ENCODE measurements at regions not wholly inside any gene's neighbourhood (a gene's known extent, or its start where the extent isn't known, plus 50 kb on each side); places are given as distances from the start of the nearest gene placed in this dataset.

DNA sequence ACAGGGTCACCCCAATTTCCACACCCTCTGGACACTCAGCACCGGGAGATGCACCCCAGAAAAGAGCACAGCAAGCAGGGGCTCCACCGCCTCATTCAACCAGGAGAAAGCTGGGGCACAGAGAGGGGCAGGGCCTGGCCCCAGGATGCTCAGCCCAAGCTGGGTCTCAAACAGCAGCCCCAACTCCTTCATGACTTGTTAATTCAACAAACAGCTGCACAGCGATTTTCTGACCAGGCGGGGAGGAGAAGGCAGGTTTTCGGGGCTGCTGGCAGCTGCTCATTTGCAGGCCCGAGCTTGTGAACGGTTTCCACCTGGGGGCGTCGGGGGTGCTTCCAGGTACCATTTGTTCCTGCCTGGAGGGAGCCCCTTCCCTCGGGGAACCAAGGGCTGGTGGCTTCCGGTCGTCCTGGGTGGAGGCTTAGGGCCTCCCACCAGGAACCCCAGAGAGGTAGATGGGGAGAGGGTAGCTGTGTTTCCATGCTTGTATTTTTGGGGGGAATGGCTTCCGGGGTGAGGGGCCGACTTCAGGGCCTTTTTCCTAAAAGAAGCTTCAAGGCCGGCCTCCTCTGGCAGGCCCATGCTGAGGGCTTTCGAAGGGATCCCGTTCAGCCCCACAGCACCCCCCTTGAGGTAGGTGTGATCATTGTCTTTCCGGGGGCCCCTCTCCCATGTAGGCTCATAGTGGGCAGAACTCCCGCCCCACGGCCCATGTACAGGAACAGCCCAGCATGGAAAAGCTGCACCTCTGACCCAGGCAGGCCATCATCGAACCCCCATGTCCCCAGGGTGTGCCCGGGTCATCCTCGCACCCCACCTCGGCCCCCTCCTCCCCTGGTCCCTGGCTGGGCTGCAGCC lies 191.6 kb upstream of the GSE1 start:
- TF ChIP-seq, protein P1, sequence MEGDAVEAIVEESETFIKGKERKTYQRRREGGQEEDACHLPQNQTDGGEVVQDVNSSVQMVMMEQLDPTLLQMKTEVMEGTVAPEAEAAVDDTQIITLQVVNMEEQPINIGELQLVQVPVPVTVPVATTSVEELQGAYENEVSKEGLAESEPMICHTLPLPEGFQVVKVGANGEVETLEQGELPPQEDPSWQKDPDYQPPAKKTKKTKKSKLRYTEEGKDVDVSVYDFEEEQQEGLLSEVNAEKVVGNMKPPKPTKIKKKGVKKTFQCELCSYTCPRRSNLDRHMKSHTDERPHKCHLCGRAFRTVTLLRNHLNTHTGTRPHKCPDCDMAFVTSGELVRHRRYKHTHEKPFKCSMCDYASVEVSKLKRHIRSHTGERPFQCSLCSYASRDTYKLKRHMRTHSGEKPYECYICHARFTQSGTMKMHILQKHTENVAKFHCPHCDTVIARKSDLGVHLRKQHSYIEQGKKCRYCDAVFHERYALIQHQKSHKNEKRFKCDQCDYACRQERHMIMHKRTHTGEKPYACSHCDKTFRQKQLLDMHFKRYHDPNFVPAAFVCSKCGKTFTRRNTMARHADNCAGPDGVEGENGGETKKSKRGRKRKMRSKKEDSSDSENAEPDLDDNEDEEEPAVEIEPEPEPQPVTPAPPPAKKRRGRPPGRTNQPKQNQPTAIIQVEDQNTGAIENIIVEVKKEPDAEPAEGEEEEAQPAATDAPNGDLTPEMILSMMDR (optimal IDR thresholded peaks at IDR 0.05 in 1 of 3, IDR thresholded peaks at IDR 0.05 in 1 of 3, conservative IDR thresholded peaks at IDR 0.05 in 1 of 3; ENCODE audit: extremely low read depth in 1 of 3, insufficient read depth in 2 of 3, low read length in 3 of 3) = no peak
- TF ChIP-seq EZH2 (IDR thresholded peaks at IDR 0.05; ENCODE audit: low read length) = no peak
